Loucy (cell line): ENCODE measurements at regions not wholly inside any gene's neighbourhood (a gene's known extent, or its start where the extent isn't known, plus 50 kb on each side); places are given as distances from the start of the nearest gene placed in this dataset.

ENCODE experiments used
- H2AFZ ChIP-seq: fragments of 200-600 bp; sonication (generic); 2 replicates; pipeline ENCODE4 v1.6.0; 2016; ENCODE audit warnings: antibody characterized with exemption, mild to moderate bottlenecking, low read length, moderate library complexity
- H3F3A ChIP-seq: fragments of 200-600 bp; 2 replicates; pipeline ENCODE4 v1.6.0; 2016; ENCODE audit warnings: antibody characterized with exemption, low read depth, mild to moderate bottlenecking
- H3K27me3 ChIP-seq: fragments of 200-600 bp; sonication (generic); 2 replicates; pipeline ENCODE4 v1.6.1; 2014; ENCODE audit warnings: low read length, mild to moderate bottlenecking; ENCODE audit not compliant: insufficient read depth, poor library complexity, severe bottlenecking
- H3K36me3 ChIP-seq: fragments of 200-600 bp; sonication (generic); 2 replicates; pipeline ENCODE4 v1.6.1; 2016; ENCODE audit warnings: low read length; ENCODE audit not compliant: insufficient read depth
- H3K4me1 ChIP-seq: fragments of 200-600 bp; sonication (generic); 2 replicates; pipeline ENCODE4 v1.5.1; 2014; ENCODE audit warnings: low read length, mild to moderate bottlenecking; ENCODE audit not compliant: insufficient read depth, poor library complexity, severe bottlenecking
- H3K4me2 ChIP-seq: fragments of 200-600 bp; sonication (generic); 2 replicates; pipeline ENCODE4 v1.6.0; 2014; ENCODE audit warnings: antibody characterized with exemption, low read length, low read depth, mild to moderate bottlenecking; ENCODE audit not compliant: poor library complexity, severe bottlenecking
- H3K4me3 ChIP-seq: fragments of 200-600 bp; sonication (generic); 2 replicates; pipeline ENCODE4 v1.5.1; 2014; ENCODE audit warnings: low read length, mild to moderate bottlenecking, mixed read lengths; ENCODE audit not compliant: poor library complexity, severe bottlenecking
- H3K79me2 ChIP-seq: fragments of 200-600 bp; sonication (generic); 2 replicates; pipeline ENCODE4 v1.6.1; 2014; ENCODE audit warnings: low read length; ENCODE audit not compliant: insufficient read depth
- H3K9ac ChIP-seq: fragments of 200-600 bp; sonication (generic); 2 replicates; pipeline ENCODE4 v1.6.0; 2014; ENCODE audit warnings: mild to moderate bottlenecking, low read depth, low read length, moderate library complexity; ENCODE audit not compliant: poor library complexity, severe bottlenecking
- H3K9me2 ChIP-seq: fragments of 200-600 bp; sonication (generic); replicated peaks from 2 replicates; pipeline ENCODE4 v1.6.1; 2016; ENCODE audit warnings: low read depth, low read length, mixed read lengths
- H3K9me3 ChIP-seq: fragments of 200-600 bp; sonication (generic); 2 replicates; pipeline ENCODE4 v1.6.1; 2014; ENCODE audit warnings: mild to moderate bottlenecking, antibody characterized with exemption, low read length, low read depth; ENCODE audit not compliant: insufficient read depth
- H4K20me1 ChIP-seq: fragments of 200-600 bp; sonication (generic); 2 replicates; pipeline ENCODE4 v1.6.0; 2014; ENCODE audit warnings: antibody characterized with exemption, low read length, mild to moderate bottlenecking; ENCODE audit not compliant: insufficient read depth, poor library complexity, severe bottlenecking
- EZH2phosphoT487 ChIP-seq: fragments of 200-600 bp; IDR thresholded peaks from 2 replicates; pipeline ENCODE4 v1.6.1; 2018; ENCODE audit warnings: antibody characterized with exemption, mild to moderate bottlenecking, moderate library complexity, borderline replicate concordance
- TF ChIP-seq, protein P1 (sequence below): fragments of 200-600 bp; sonication (generic); conservative IDR thresholded peaks from 2 replicates; pipeline ENCODE4 v1.5.1; 2014; ENCODE audit warnings: mild to moderate bottlenecking, antibody characterized with exemption, low read length

GRCh38 chr11:69355959-69356702 is 62.2 kb downstream of the MYEOV start:
- Histone ChIP-seq H2AFZ (no peak overlapping the region), H3K4me2 (no peak overlapping the region), H3K4me3 (no peak overlapping the region), H3K9me3 (0 out of 2 replicates have a peak, but pooled peaks cover 2% of the 10 kb centered on the region), H3K9me2 (no peaks in the 10 kb centered on the region), H3K9ac (no peak overlapping the region), H3K4me1 (no peaks in the 10 kb centered on the region), H4K20me1 (no peaks in the 10 kb centered on the region), H3K27me3 (no peaks in the 10 kb centered on the region), H3F3A (no peaks in the 10 kb centered on the region), H3K36me3 (no peaks in the 10 kb centered on the region), H3K79me2 (no peaks in the 10 kb centered on the region)
- TF ChIP-seq, protein P1, sequence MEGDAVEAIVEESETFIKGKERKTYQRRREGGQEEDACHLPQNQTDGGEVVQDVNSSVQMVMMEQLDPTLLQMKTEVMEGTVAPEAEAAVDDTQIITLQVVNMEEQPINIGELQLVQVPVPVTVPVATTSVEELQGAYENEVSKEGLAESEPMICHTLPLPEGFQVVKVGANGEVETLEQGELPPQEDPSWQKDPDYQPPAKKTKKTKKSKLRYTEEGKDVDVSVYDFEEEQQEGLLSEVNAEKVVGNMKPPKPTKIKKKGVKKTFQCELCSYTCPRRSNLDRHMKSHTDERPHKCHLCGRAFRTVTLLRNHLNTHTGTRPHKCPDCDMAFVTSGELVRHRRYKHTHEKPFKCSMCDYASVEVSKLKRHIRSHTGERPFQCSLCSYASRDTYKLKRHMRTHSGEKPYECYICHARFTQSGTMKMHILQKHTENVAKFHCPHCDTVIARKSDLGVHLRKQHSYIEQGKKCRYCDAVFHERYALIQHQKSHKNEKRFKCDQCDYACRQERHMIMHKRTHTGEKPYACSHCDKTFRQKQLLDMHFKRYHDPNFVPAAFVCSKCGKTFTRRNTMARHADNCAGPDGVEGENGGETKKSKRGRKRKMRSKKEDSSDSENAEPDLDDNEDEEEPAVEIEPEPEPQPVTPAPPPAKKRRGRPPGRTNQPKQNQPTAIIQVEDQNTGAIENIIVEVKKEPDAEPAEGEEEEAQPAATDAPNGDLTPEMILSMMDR: no peak
- no peak for TF ChIP-seq EZH2phosphoT487

GRCh38 chr11:69356703-69357457 is 62.9 kb downstream of the MYEOV start:
- Histone ChIP-seq H3K4me1 (peaks cover 3% of the 10 kb centered on the region), H3F3A (no peaks in the 10 kb centered on the region), H3K9me2 (no peaks in the 10 kb centered on the region), H2AFZ (no peak overlapping the region), H3K36me3 (no peaks in the 10 kb centered on the region), H3K4me3 (no peak overlapping the region), H4K20me1 (no peaks in the 10 kb centered on the region), H3K79me2 (no peaks in the 10 kb centered on the region), H3K4me2 (no peak overlapping the region), H3K27me3 (no peaks in the 10 kb centered on the region), H3K9me3 (0 out of 2 replicates have a peak, but pooled peaks cover 2% of the 10 kb centered on the region), H3K9ac (no peak overlapping the region)
- no peak for TF ChIP-seq EZH2phosphoT487
- TF ChIP-seq, protein P1: no peak

DNA sequence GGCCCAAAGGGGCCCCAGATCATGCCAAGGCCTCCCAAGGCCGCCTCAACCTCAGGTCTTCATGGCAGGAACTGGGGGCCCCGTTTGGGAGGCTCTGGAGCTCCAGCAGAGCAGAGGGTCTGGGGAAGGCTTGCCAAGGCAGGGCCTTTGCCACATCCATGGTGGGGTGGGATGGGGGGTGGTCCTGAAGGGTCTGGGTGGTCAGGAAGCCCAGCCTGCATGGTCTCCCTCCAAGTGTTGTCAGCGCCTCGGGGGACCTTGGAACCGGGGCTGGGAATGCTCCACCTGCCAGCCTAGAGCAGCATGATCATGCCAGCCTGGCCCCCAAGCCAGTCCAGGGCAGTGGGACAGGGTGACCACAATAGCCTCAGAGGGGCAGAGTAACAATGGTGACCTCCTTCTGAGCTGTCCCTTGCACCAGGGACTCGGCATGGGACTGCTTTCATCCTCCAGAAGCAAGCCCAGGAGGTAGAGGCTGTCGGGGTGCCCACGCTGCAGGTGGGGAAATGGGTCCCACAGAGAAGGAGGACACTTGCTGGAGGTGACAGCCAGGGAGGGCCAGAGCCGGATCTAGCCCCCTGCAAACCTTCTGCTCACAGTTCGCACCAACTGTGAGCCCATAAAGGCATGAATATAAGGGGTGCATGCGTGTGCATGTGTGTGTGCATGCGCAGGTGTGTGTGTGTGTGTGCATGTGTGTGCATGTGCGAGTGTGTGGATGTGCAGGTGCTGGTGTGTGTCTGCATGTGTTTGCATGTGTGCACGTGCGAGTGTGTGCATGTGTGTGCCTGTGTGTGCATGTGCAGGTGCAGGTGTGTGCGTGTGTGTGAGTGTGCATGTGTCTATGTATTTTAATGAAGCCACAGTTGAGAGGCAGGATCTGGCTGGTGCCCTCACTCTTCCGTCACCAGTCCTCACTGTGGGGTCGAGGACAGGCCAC is 63.8 kb downstream of the MYEOV start:
- Histone ChIP-seq H3K36me3 (no peaks in the 10 kb centered on the region), H3K4me3 (no peak overlapping the region), H3F3A (no peaks in the 10 kb centered on the region), H3K9me3 (0 out of 2 replicates have a peak, but pooled peaks cover 2% of the 10 kb centered on the region), H3K4me1 (peaks cover 10% of the 10 kb centered on the region), H3K4me2 (no peak overlapping the region), H3K9me2 (no peaks in the 10 kb centered on the region), H2AFZ (no peak overlapping the region), H4K20me1 (no peaks in the 10 kb centered on the region), H3K9ac (no peak overlapping the region), H3K27me3 (no peaks in the 10 kb centered on the region), H3K79me2 (no peaks in the 10 kb centered on the region)
- TF ChIP-seq, protein P1: no peak
- TF ChIP-seq EZH2phosphoT487: no peak
